ENCODE measurements at regions not wholly inside any gene's neighbourhood (a gene's known extent, or its start where the extent isn't known, plus 50 kb on each side); places are given as distances from the start of the nearest gene placed in this dataset.

- H3K36me3 Mint-ChIP-seq (ENCODE audit: unreplicated experiment), result no peaks in the 10 kb centered on the region
- no peak overlapping the region for H3K27ac Mint-ChIP-seq (ENCODE audit: unreplicated experiment)
- no peaks in the 10 kb centered on the region for H3K9me3 Mint-ChIP-seq (ENCODE audit: unreplicated experiment)
- H3K4me1 Mint-ChIP-seq (ENCODE audit: unreplicated experiment), result peaks cover 8% of the 10 kb centered on the region
- DNase-seq (ENCODE audit: extremely low spot score, unreplicated experiment), result no peak
- peaks cover 3% of the 10 kb centered on the region for H3K27me3 Mint-ChIP-seq (ENCODE audit: unreplicated experiment)
- H3K4me3 Mint-ChIP-seq (ENCODE audit: unreplicated experiment), result no peak overlapping the region
- TF ChIP-seq, protein P1, sequence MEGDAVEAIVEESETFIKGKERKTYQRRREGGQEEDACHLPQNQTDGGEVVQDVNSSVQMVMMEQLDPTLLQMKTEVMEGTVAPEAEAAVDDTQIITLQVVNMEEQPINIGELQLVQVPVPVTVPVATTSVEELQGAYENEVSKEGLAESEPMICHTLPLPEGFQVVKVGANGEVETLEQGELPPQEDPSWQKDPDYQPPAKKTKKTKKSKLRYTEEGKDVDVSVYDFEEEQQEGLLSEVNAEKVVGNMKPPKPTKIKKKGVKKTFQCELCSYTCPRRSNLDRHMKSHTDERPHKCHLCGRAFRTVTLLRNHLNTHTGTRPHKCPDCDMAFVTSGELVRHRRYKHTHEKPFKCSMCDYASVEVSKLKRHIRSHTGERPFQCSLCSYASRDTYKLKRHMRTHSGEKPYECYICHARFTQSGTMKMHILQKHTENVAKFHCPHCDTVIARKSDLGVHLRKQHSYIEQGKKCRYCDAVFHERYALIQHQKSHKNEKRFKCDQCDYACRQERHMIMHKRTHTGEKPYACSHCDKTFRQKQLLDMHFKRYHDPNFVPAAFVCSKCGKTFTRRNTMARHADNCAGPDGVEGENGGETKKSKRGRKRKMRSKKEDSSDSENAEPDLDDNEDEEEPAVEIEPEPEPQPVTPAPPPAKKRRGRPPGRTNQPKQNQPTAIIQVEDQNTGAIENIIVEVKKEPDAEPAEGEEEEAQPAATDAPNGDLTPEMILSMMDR (IDR thresholded peaks at IDR 0.05), result no peak
Measured at GRCh38 chr7:136403591-136403990, 426.4 kb upstream of the MTPN start.

DNA sequence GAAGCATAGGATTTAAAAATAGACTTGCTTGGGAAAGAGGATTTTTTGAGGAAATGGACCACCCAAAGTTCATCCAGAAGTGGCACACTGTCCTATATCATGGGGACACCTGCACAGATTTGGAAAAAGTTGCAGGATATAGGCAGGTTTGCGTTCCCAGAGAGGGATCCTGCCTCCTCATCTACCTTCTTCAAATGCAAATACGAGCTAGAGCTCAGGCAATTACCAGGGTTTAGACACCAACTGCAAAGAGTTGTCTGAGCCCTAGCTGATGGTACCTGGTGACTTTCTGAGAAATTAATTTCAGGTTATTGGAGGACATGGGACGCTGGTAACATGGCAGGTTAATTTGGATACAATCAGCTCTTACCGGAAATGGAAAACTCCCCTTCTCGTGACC is 423.7 kb upstream of the MTPN start:
- TF ChIP-seq, protein P1 (IDR thresholded peaks at IDR 0.05), result no peak
- Mint-ChIP-seq H3K4me3 (ENCODE audit: unreplicated experiment) (no peak overlapping the region), H3K36me3 (ENCODE audit: unreplicated experiment) (no peaks in the 10 kb centered on the region), H3K9me3 (ENCODE audit: unreplicated experiment) (no peaks in the 10 kb centered on the region), H3K27me3 (ENCODE audit: unreplicated experiment) (peaks cover 8% of the 10 kb centered on the region), H3K4me1 (ENCODE audit: unreplicated experiment) (peaks cover 1% of the 10 kb centered on the region), H3K27ac (ENCODE audit: unreplicated experiment) (no peak overlapping the region)
- no peak for DNase-seq (ENCODE audit: extremely low spot score, unreplicated experiment)

GRCh38 chr7:136399385-136399784 is 422.2 kb upstream of the MTPN start:
- no peak for DNase-seq (ENCODE audit: extremely low spot score, unreplicated experiment)
- Mint-ChIP-seq H3K36me3 (ENCODE audit: unreplicated experiment) (no peaks in the 10 kb centered on the region), H3K27me3 (ENCODE audit: unreplicated experiment) (peaks cover 8% of the 10 kb centered on the region), H3K4me1 (ENCODE audit: unreplicated experiment) (no peaks in the 10 kb centered on the region), H3K9me3 (ENCODE audit: unreplicated experiment) (no peaks in the 10 kb centered on the region), H3K27ac (ENCODE audit: unreplicated experiment) (no peak overlapping the region), H3K4me3 (ENCODE audit: unreplicated experiment) (no peak overlapping the region)
- TF ChIP-seq, protein P1 (IDR thresholded peaks at IDR 0.05), result no peak

GRCh38 chr7:136392856-136393255 is 415.7 kb upstream of the MTPN start:
- Mint-ChIP-seq H3K27me3 (ENCODE audit: unreplicated experiment) (peaks cover 11% of the 10 kb centered on the region), H3K27ac (ENCODE audit: unreplicated experiment) (no peak overlapping the region), H3K9me3 (ENCODE audit: unreplicated experiment) (no peaks in the 10 kb centered on the region)

GRCh38 chr7:136391371-136391770 is 414.2 kb upstream of the MTPN start:
- TF ChIP-seq, protein P1 (IDR thresholded peaks at IDR 0.05), result no peak
- DNase-seq (ENCODE audit: extremely low spot score, unreplicated experiment), result no peak
- Mint-ChIP-seq H3K9me3 (ENCODE audit: unreplicated experiment) (no peaks in the 10 kb centered on the region), H3K27me3 (ENCODE audit: unreplicated experiment) (peaks cover 16% of the 10 kb centered on the region), H3K4me3 (ENCODE audit: unreplicated experiment) (no peak overlapping the region), H3K4me1 (ENCODE audit: unreplicated experiment) (no peaks in the 10 kb centered on the region), H3K36me3 (ENCODE audit: unreplicated experiment) (no peaks in the 10 kb centered on the region), H3K27ac (ENCODE audit: unreplicated experiment) (no peak overlapping the region)

More at GRCh38 chr7:136392856-136393255, 415.7 kb upstream of the MTPN start:
- no peak for DNase-seq (ENCODE audit: extremely low spot score, unreplicated experiment)
- TF ChIP-seq, protein P1 (IDR thresholded peaks at IDR 0.05), result no peak
- Mint-ChIP-seq H3K36me3 (ENCODE audit: unreplicated experiment) (no peaks in the 10 kb centered on the region), H3K4me1 (ENCODE audit: unreplicated experiment) (no peaks in the 10 kb centered on the region), H3K4me3 (ENCODE audit: unreplicated experiment) (no peak overlapping the region)

Data from osteocyte (in vitro differentiated cells).